OCI-M2 (cell line): ENCODE measurements at regions not wholly inside any gene's neighbourhood (a gene's known extent, or its start where the extent isn't known, plus 50 kb on each side); places are given as distances from the start of the nearest gene placed in this dataset.
"Not testable (repeated sequence)": the region's sequence is repeated elsewhere in the genome, so short reads cannot be mapped to it uniquely, and the experiment has no call there.

ENCODE experiments used
- DNase-seq: peaks from one replicate; lab custom pipeline; 2025; ENCODE audit not compliant: unreplicated experiment; lab: John Stamatoyannopoulos, UW

- DNase-seq: no peak
These were observed 182.2 kb upstream of the TNC start for GRCh38 chr9:115300116-115300515.

- DNase-seq: no peak
These were observed 182.9 kb upstream of the TNC start for GRCh38 chr9:115300874-115301273.

- no peak for DNase-seq
These were observed 183.6 kb upstream of the TNC start for GRCh38 chr9:115301581-115301980.

GRCh38 chr9:115305543-115305942, 187.6 kb upstream of the TNC start:
- no peak for DNase-seq

GRCh38 chr9:115306865-115307264, 188.9 kb upstream of the TNC start:
- no peak for DNase-seq

- DNase-seq: no peak
These were observed 195.6 kb upstream of the TNC start for GRCh38 chr9:115313545-115313944.

GRCh38 chr9:115326461-115326860, 208.5 kb upstream of the TNC start:
- no peak for DNase-seq

- no peak for DNase-seq
These were observed 209.6 kb upstream of the TNC start for GRCh38 chr9:115327436-115328122.

GRCh38 chr9:115328228-115328627, 210.3 kb upstream of the TNC start:
- DNase-seq: no peak

- DNase-seq: no peak
These were observed 210.7 kb upstream of the TNC start for GRCh38 chr9:115328677-115329076.

- no peak for DNase-seq
These were observed 215.5 kb upstream of the TNC start for GRCh38 chr9:115333277-115334070.

- no peak for DNase-seq
These were observed 217.5 kb upstream of the TNC start for GRCh38 chr9:115335439-115335838.

GRCh38 chr9:115340314-115340713, 222.4 kb upstream of the TNC start:
- DNase-seq: no peak

GRCh38 chr9:115341426-115341825, 223.5 kb upstream of the TNC start:
- no peak for DNase-seq

GRCh38 chr9:115347776-115348175, 229.8 kb upstream of the TNC start:
- not testable (repeated sequence) for DNase-seq

GRCh38 chr9:115348936-115349335, 231.0 kb upstream of the TNC start:
- DNase-seq: not testable (repeated sequence)

GRCh38 chr9:115349542-115349941, 231.6 kb upstream of the TNC start:
- DNase-seq: no peak

- no peak for DNase-seq
These were observed 232.6 kb upstream of the TNC start for GRCh38 chr9:115350548-115350947.

GRCh38 chr9:115353681-115354080, 235.7 kb upstream of the TNC start:
- DNase-seq: no peak

GRCh38 chr9:115357821-115358220, 239.9 kb upstream of the TNC start:
- no peak for DNase-seq

- no peak for DNase-seq
These were observed 241.2 kb upstream of the TNC start for GRCh38 chr9:115359017-115359780.

- DNase-seq: no peak
These were observed 242.2 kb upstream of the TNC start for GRCh38 chr9:115360122-115360521.
